ENCODE measurements at regions not wholly inside any gene's neighbourhood (a gene's known extent, or its start where the extent isn't known, plus 50 kb on each side); places are given as distances from the start of the nearest gene placed in this dataset.

DNA sequence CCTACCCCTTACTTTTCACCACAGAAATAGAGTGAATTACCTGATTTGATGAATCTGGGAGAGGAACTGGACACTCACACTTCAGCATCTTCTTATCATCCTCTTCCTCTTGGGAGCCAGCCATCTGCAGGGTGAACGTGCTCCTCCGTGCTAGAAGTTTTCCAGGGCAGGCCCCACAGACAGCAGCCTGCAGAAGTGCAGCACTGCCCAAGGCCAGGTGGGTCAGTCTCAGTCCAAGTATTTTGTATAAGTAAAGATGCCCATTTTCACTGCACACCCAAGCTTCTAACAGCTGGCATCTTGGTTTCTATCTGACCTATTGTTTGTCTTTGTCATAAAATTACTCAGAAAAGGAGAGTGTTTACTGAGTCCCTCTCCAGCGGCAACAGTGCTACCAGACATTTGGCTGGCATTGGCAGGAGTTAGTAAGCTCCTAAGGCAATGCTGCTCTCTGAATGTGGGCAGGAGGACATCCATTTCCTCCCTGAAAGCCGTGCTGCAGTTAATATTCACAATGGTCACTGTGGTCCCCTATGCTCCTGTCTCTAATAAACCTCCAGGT lies 222.6 kb upstream of the CTAGE1 start:
- H3K27me3 ChIP-seq (ENCODE audit: control insufficient read depth in 1 of 2, insufficient read depth in 2 of 2, low read length in 2 of 2) = no peaks in the 10 kb centered on the region
- H3K9ac ChIP-seq (ENCODE audit: low read length in 2 of 2) = no peak overlapping the region
- no peak overlapping the region for H3K27ac ChIP-seq (ENCODE audit: low read length)
- no peak overlapping the region for H3K4me3 ChIP-seq (ENCODE audit: low read length in 2 of 2)
- no peaks in the 10 kb centered on the region for H3K36me3 ChIP-seq (ENCODE audit: control insufficient read depth in 2 of 2, insufficient read depth in 2 of 2, low read length in 2 of 2)
- H3K9me3 ChIP-seq (ENCODE audit: control insufficient read depth in 2 of 2, low read length in 2 of 2) = no peaks in the 10 kb centered on the region
- no peaks in the 10 kb centered on the region for H3K4me1 ChIP-seq (ENCODE audit: control insufficient read depth, insufficient read depth, low read length)

DNA sequence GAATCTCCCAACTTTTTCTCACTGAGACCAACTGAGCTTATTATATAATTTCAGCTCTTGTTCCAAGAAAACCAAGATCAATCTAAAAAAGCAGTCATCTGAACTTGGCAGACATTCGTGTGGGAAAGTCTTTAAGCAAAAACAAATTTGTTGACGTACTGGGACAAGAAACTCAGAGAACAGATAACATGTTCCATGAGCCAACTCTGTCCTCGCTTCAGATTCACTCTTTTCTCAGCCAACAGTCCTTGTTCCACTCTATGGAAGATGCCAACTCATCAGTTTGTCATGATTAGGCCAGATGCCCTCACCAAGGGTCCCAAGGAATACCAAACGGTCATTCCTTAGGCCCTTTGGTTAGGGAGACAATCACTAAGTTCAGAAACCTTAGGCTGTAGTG lies 224.2 kb upstream of the CTAGE1 start:
- H3K27me3 ChIP-seq (ENCODE audit: control insufficient read depth in 1 of 2, insufficient read depth in 2 of 2, low read length in 2 of 2) = no peaks in the 10 kb centered on the region
- no peak overlapping the region for H3K27ac ChIP-seq (ENCODE audit: low read length)
- no peaks in the 10 kb centered on the region for H3K9me3 ChIP-seq (ENCODE audit: control insufficient read depth in 2 of 2, low read length in 2 of 2)
- no peaks in the 10 kb centered on the region for H3K4me1 ChIP-seq (ENCODE audit: control insufficient read depth, insufficient read depth, low read length)
- H3K36me3 ChIP-seq (ENCODE audit: control insufficient read depth in 2 of 2, insufficient read depth in 2 of 2, low read length in 2 of 2) = no peaks in the 10 kb centered on the region
- no peak overlapping the region for H3K4me3 ChIP-seq (ENCODE audit: low read length in 2 of 2)
- H3K9ac ChIP-seq (ENCODE audit: low read length in 2 of 2) = no peak overlapping the region

DNA sequence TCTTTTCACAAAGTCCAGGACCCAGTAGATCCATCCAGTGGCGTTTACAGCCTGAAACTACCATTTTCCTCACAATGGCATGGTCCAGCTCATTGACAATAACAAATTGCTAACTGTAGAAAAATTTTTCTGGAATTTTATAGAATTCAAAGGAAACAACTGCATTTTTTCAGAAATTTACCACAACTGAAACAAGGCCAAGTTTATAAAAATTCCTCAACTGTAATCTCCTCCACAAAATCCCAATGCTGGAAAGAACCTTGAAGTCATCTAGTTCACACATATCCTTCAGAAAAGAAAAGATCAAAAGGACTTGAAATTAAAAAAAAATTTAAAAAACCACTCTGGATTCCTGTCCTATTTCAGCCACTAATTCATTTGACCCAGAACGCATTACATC lies 226.0 kb upstream of the CTAGE1 start:
- Histone ChIP-seq H3K9me3 (ENCODE audit: control insufficient read depth in 2 of 2, low read length in 2 of 2) (no peaks in the 10 kb centered on the region), H3K27me3 (ENCODE audit: control insufficient read depth in 1 of 2, insufficient read depth in 2 of 2, low read length in 2 of 2) (no peaks in the 10 kb centered on the region), H3K4me3 (ENCODE audit: low read length in 2 of 2) (no peak overlapping the region)

DNA sequence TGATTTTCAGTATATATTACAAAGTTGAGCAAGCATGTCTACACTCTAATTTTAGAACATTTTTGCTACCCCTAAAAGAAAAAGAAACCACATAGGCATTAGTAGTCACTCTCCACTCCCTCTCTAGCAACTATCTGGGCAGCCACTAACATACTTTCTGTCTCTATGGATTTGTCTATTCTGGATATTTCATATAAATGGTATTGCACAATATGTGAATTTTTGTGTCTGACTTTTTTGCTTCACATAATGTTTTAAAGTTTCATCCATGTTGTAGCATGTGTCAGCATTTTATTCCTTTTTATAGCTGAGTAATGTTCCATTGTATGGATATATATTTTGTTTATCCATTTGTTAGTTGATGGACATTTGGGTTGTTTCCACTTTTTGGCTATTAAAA lies 232.5 kb upstream of the CTAGE1 start:
- H3K4me3 ChIP-seq (ENCODE audit: low read length in 2 of 2) = no peak overlapping the region
- H3K27ac ChIP-seq (ENCODE audit: low read length) = no peak overlapping the region
- H3K36me3 ChIP-seq (ENCODE audit: control insufficient read depth in 2 of 2, insufficient read depth in 2 of 2, low read length in 2 of 2) = no peaks in the 10 kb centered on the region
- peaks cover 0 to 3% of the 10 kb centered on the region in 2 donors for H3K9me3 ChIP-seq (ENCODE audit: control insufficient read depth in 2 of 2, low read length in 2 of 2)
- no peaks in the 10 kb centered on the region for H3K27me3 ChIP-seq (ENCODE audit: control insufficient read depth in 1 of 2, insufficient read depth in 2 of 2, low read length in 2 of 2)
- no peaks in the 10 kb centered on the region for H3K4me1 ChIP-seq (ENCODE audit: control insufficient read depth, insufficient read depth, low read length)
- H3K9ac ChIP-seq (ENCODE audit: low read length in 2 of 2) = no peak overlapping the region

More for the DNA sequence above, 226.0 kb upstream of the CTAGE1 start:
- no peak overlapping the region for H3K27ac ChIP-seq (ENCODE audit: low read length)
- no peaks in the 10 kb centered on the region for H3K36me3 ChIP-seq (ENCODE audit: control insufficient read depth in 2 of 2, insufficient read depth in 2 of 2, low read length in 2 of 2)
- H3K9ac ChIP-seq (ENCODE audit: low read length in 2 of 2) = no peak overlapping the region
- H3K4me1 ChIP-seq (ENCODE audit: control insufficient read depth, insufficient read depth, low read length) = no peaks in the 10 kb centered on the region

DNA sequence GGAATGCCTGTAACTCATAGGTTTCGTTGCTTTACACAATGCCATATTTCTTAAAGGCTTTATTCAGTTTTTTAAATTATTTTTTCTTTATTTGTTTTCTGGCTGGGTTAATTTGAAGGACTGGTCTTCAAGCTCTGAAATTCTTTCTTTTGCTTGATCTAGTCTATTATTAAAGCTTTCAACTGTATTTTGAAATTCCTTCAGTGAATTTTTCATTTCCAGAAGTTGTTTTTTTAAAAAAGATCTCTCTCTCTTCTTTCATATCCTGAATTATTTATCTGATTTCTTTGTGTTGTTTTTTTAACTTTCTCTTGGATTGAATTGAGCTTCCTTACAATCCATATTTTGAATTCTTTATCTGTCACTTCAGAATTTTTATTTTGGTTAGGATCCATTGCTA lies 239.9 kb upstream of the CTAGE1 start:
- Histone ChIP-seq H3K4me3 (ENCODE audit: low read length in 2 of 2) (no peak overlapping the region), H3K9ac (ENCODE audit: low read length in 2 of 2) (no peak overlapping the region), H3K4me1 (ENCODE audit: control insufficient read depth, insufficient read depth, low read length) (no peaks in the 10 kb centered on the region), H3K9me3 (ENCODE audit: control insufficient read depth in 2 of 2, low read length in 2 of 2) (peaks cover 0 to 3% of the 10 kb centered on the region in 2 donors), H3K27me3 (ENCODE audit: control insufficient read depth in 1 of 2, insufficient read depth in 2 of 2, low read length in 2 of 2) (no peaks in the 10 kb centered on the region), H3K27ac (ENCODE audit: low read length) (no peak overlapping the region), H3K36me3 (ENCODE audit: control insufficient read depth in 2 of 2, insufficient read depth in 2 of 2, low read length in 2 of 2) (no peaks in the 10 kb centered on the region)

DNA sequence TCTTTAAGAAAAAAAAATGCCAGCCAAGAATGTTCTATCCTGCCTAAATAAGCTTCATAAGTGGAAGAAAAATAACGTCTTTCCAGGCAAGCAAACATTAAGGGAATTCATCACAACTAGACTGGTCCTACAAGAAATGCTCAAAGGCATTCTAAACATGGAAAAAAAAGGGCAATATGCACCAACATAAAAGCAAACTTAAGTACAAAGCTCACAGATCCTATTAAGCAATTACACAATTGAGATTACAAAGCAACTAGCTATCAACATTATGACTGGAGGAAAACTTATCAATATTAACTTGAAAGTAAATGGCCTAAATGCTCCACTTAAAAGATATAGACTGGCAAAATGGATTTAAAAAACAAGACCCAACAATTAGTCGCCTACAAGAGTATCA lies 240.6 kb upstream of the CTAGE1 start:
- Histone ChIP-seq H3K36me3 (ENCODE audit: control insufficient read depth in 2 of 2, insufficient read depth in 2 of 2, low read length in 2 of 2) (no peaks in the 10 kb centered on the region), H3K9me3 (ENCODE audit: control insufficient read depth in 2 of 2, low read length in 2 of 2) (no peaks in the 10 kb centered on the region), H3K4me3 (ENCODE audit: low read length in 2 of 2) (no peak overlapping the region), H3K27me3 (ENCODE audit: control insufficient read depth in 1 of 2, insufficient read depth in 2 of 2, low read length in 2 of 2) (no peaks in the 10 kb centered on the region), H3K4me1 (ENCODE audit: control insufficient read depth, insufficient read depth, low read length) (no peaks in the 10 kb centered on the region), H3K27ac (ENCODE audit: low read length) (no peak overlapping the region), H3K9ac (ENCODE audit: low read length in 2 of 2) (no peak overlapping the region)

DNA sequence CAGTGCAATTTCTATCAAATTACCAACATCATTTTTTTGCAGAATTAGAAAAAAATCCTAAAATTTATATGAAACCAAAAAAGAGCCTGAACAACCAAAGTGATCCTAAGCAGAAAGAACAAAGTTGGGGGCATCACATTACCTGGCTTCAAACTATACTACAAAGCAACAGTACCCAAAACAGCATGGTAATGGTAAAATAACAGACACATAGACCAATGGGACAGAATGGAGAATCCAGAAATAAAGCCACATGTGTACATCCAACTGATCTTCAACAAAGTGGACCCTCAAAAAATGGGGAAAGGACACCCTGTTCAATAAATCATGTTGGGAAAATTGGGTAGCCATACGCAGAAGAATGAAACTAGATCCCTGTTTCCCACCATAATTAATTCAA lies 245.7 kb upstream of the CTAGE1 start:
- Histone ChIP-seq H3K36me3 (ENCODE audit: control insufficient read depth in 2 of 2, insufficient read depth in 2 of 2, low read length in 2 of 2) (no peaks in the 10 kb centered on the region), H3K4me1 (ENCODE audit: control insufficient read depth, insufficient read depth, low read length) (peaks cover 11% of the 10 kb centered on the region), H3K27me3 (ENCODE audit: control insufficient read depth in 1 of 2, insufficient read depth in 2 of 2, low read length in 2 of 2) (no peaks in the 10 kb centered on the region), H3K9me3 (ENCODE audit: control insufficient read depth in 2 of 2, low read length in 2 of 2) (no peaks in the 10 kb centered on the region), H3K9ac (ENCODE audit: low read length in 2 of 2) (no peak overlapping the region), H3K4me3 (ENCODE audit: low read length in 2 of 2) (no peak overlapping the region), H3K27ac (ENCODE audit: low read length) (no peak overlapping the region)

DNA sequence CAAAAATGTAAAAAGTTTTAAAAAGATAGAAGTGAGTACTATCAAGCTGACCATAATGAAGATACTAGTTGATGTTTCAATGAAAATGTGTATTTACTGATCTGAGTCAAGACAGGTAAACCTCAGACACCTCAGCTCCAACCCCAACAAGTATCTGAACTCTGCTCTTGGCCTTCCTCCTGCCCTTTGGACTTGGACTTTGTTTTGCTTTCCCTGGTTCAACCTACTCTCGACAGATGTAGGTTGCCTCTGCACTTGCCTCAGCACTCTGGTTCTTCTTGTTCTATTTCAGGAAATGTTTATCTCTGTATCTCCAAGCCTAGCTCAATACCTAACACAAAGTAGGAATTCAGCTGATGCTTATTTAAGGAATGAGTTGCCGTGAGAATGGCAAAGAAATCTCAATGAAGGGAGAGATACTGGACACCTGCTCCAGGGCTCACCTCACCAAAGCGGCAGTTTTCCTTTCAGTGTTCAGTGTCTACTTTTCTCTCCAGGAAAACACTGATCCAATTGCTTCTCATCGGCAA lies 248.8 kb upstream of the CTAGE1 start:
- Histone ChIP-seq H3K36me3 (ENCODE audit: control insufficient read depth in 2 of 2, insufficient read depth in 2 of 2, low read length in 2 of 2) (no peaks in the 10 kb centered on the region), H3K4me3 (ENCODE audit: low read length in 2 of 2) (peak overlapping the region; percentile 9 to 17), H3K9me3 (ENCODE audit: control insufficient read depth in 2 of 2, low read length in 2 of 2) (no peaks in the 10 kb centered on the region), H3K9ac (ENCODE audit: low read length in 2 of 2) (no peak overlapping the region), H3K27me3 (ENCODE audit: control insufficient read depth in 1 of 2, insufficient read depth in 2 of 2, low read length in 2 of 2) (no peaks in the 10 kb centered on the region), H3K27ac (ENCODE audit: low read length) (peak overlapping the region; percentile 76), H3K4me1 (ENCODE audit: control insufficient read depth, insufficient read depth, low read length) (peaks cover 11% of the 10 kb centered on the region)

DNA sequence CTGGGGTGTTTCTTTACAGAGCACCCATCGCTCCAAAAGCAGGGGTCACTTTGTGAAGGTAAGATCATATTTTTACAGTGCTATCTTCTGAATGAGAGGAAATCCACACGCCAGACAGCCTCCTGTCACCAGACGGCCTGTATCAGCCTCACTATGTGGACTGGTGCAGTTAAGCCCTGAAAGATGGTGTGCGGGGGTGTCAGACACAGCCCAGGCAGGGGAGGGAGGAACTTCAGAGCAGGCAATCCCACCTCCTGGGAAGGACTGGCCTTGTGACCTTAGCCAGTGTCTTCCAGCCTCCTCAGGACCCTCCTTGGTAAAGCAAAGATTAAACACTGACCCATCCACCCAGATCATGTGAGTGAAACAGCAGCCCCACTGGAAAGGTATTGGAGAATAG lies 249.4 kb upstream of the CTAGE1 start:
- peak overlapping the region; percentile 76 for H3K27ac ChIP-seq (ENCODE audit: low read length)
- H3K27me3 ChIP-seq (ENCODE audit: control insufficient read depth in 1 of 2, insufficient read depth in 2 of 2, low read length in 2 of 2) = no peaks in the 10 kb centered on the region
- H3K9me3 ChIP-seq (ENCODE audit: control insufficient read depth in 2 of 2, low read length in 2 of 2) = no peaks in the 10 kb centered on the region
- peaks cover 11% of the 10 kb centered on the region for H3K4me1 ChIP-seq (ENCODE audit: control insufficient read depth, insufficient read depth, low read length)
- no peak overlapping the region for H3K9ac ChIP-seq (ENCODE audit: low read length in 2 of 2)
- H3K36me3 ChIP-seq (ENCODE audit: control insufficient read depth in 2 of 2, insufficient read depth in 2 of 2, low read length in 2 of 2) = no peaks in the 10 kb centered on the region
- H3K4me3 ChIP-seq (ENCODE audit: low read length in 2 of 2) = peak overlapping the region in 1 of 2 donors; percentile 40

DNA sequence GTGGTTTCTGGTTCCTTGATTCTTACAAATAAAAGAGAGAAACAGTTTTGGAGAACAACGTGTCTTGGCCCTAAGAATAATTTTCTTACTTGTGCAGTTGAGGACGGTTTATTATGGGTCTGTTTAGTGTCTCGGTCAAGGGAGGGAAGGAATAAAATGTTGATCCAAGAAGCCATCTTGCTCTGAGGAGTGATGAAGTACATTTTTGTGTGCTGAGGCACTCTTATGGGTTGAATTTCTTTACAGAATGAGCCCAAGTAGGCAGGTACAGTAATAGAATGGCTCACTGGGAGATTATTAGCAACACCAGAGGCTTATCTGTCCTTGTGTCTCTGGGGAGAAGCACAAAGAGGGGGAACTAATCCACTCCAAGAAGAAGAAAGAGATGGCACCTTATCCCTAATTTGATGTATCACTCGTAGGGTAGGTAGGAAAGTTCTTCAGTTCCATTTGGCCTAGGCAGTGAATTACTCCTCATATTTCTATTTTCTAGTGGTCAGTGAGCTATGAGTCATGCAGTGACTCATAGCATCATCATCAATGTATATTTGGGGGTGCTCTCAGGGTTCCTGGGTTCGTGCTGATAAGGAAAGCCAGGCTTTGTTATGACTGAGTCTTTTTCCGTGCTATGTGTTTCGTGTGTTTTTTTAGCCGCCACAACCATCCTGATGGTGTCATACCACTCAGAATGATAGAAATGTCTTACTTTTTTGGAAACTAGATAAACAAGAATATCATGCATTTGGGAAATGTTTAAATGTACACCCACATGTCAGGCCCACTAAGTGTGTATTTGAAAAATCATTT lies 250.1 kb upstream of the CTAGE1 start:
- Histone ChIP-seq H3K36me3 (ENCODE audit: control insufficient read depth in 2 of 2, insufficient read depth in 2 of 2, low read length in 2 of 2) (no peaks in the 10 kb centered on the region), H3K4me3 (ENCODE audit: low read length in 2 of 2) (no peak overlapping the region), H3K9ac (ENCODE audit: low read length in 2 of 2) (no peak overlapping the region), H3K27ac (ENCODE audit: low read length) (peak overlapping the region; percentile 76), H3K4me1 (ENCODE audit: control insufficient read depth, insufficient read depth, low read length) (peaks cover 11% of the 10 kb centered on the region), H3K9me3 (ENCODE audit: control insufficient read depth in 2 of 2, low read length in 2 of 2) (no peaks in the 10 kb centered on the region), H3K27me3 (ENCODE audit: control insufficient read depth in 1 of 2, insufficient read depth in 2 of 2, low read length in 2 of 2) (no peaks in the 10 kb centered on the region)

DNA sequence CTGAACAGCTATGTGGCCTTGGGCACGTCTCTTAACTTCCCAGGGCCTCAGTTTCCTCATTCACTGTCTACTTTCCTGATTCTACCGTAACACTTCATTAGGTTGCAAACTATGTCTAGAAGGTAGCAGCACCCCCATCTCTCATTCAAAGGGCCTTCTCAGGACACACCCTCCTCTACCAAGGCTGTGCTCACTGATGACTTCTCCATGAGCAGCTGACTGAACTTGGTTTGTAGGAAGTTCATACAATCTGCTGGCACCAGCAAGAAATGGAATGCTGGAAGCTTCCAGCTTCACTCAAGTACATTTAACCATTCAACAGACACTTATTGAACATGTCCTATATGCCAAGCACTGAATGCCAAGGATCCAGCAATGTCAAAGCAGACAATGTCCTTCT lies 250.8 kb upstream of the CTAGE1 start:
- H3K4me3 ChIP-seq (ENCODE audit: low read length in 2 of 2) = no peak overlapping the region
- no peaks in the 10 kb centered on the region for H3K36me3 ChIP-seq (ENCODE audit: control insufficient read depth in 2 of 2, insufficient read depth in 2 of 2, low read length in 2 of 2)
- H3K27me3 ChIP-seq (ENCODE audit: control insufficient read depth in 1 of 2, insufficient read depth in 2 of 2, low read length in 2 of 2) = no peaks in the 10 kb centered on the region
- H3K9ac ChIP-seq (ENCODE audit: low read length in 2 of 2) = no peak overlapping the region
- H3K27ac ChIP-seq (ENCODE audit: low read length) = peak overlapping the region; percentile 76
- H3K4me1 ChIP-seq (ENCODE audit: control insufficient read depth, insufficient read depth, low read length) = peaks cover 11% of the 10 kb centered on the region
- H3K9me3 ChIP-seq (ENCODE audit: control insufficient read depth in 2 of 2, low read length in 2 of 2) = no peaks in the 10 kb centered on the region

Measured in stomach smooth muscle (tissue), 2 donors.